ENCODE measurements at regions not wholly inside any gene's neighbourhood (a gene's known extent, or its start where the extent isn't known, plus 50 kb on each side); places are given as distances from the start of the nearest gene placed in this dataset.

GRCh38 chr1:55302972-55303371 is 87.8 kb upstream of the USP24 start:
- FAIRE-seq (no peak), DNase-seq (ENCODE audit: low read depth in 1 of 2, low spot score in 2 of 2) (no peak)
- no peaks in the 10 kb centered on the region for H3K79me2 ChIP-seq (ENCODE audit: control insufficient read depth in 1 of 2, insufficient read depth in 2 of 2, low read length in 2 of 2)
- no peak overlapping the region for H3K14ac ChIP-seq (ENCODE audit: insufficient read length)
- H2BK120ac ChIP-seq (replicated peaks; ENCODE audit: low read depth, low read length): no peak overlapping the region
- H2AK5ac ChIP-seq (ENCODE audit: low read depth, low read length): no peak overlapping the region
- H3K4me2 ChIP-seq (ENCODE audit: insufficient read depth in 1 of 2, low read depth in 2 of 2, low read length in 2 of 2): no peak overlapping the region
- H3K56ac ChIP-seq (replicated peaks; ENCODE audit: insufficient read length, low read depth, low read length): no peak overlapping the region
- H2BK20ac ChIP-seq (ENCODE audit: low read length): no peak overlapping the region
- no peak overlapping the region for H3K4ac ChIP-seq (replicated peaks; ENCODE audit: insufficient read length, low read depth, low read length)
- H4K8ac ChIP-seq (ENCODE audit: extremely low read depth, insufficient read depth, low read length): no peak overlapping the region
- no peak overlapping the region for H4K5ac ChIP-seq (ENCODE audit: insufficient read length, low read depth, low read length)
- H3K27ac ChIP-seq (ENCODE audit: low read depth, low read length): no peak overlapping the region
- H3K23me2 ChIP-seq (ENCODE audit: low read depth, low read length): no peaks in the 10 kb centered on the region
- 94% methylated on average over 2 of the region's 2 CpGs; no CpG with 5 or more reads in 1 of the 2 experiments for WGBS, 2 experiments (ENCODE audit: extremely low coverage in 1 of 2, insufficient coverage in 1 of 2, insufficient read length in 1 of 2, insufficient replicate concordance in 2 of 2, low coverage in 1 of 2, low lambda C conversion rate in 2 of 2, missing lambda C conversion rate in 1 of 2)
- no peaks in the 10 kb centered on the region for H3K9me3 ChIP-seq (ENCODE audit: insufficient read depth in 2 of 2, low read depth in 1 of 2, low read length in 1 of 2)
- H2BK5ac ChIP-seq (ENCODE audit: low read depth, low read length): no peak overlapping the region
- H3K36me3 ChIP-seq (ENCODE audit: control insufficient read depth in 2 of 4, insufficient read depth in 4 of 4, low read length in 3 of 4): no peaks in the 10 kb centered on the region
- ChIA-PET POLR2A (ENCODE audit: partially characterized antibody) (no interaction called here), CTCF (ENCODE audit: partially characterized antibody) (interaction anchor here (0.5 to 3.3 kb wide), 8 partner anchors 9 to 658 kb away, joined by 3 to 13 read pairs (median 5); no protein-coding TSS in a partner anchor)
- TF ChIP-seq TBP (IDR thresholded peaks at IDR 0.05; ENCODE audit: low read depth, low read length): no peak
- no peak for TF ChIP-seq JUN (IDR thresholded peaks at IDR 0.05; ENCODE audit: low read depth, low read length)
- TF ChIP-seq CREB1 (IDR thresholded peaks at IDR 0.05): no peak
- TF ChIP-seq SP1 (IDR thresholded peaks at IDR 0.05; ENCODE audit: low read depth, low read length): no peak
- no peak for TF ChIP-seq EP300 (IDR thresholded peaks at IDR 0.05; ENCODE audit: borderline replicate concordance in 1 of 2, low read depth in 2 of 2, low read length in 2 of 2)
- TF ChIP-seq CEBPB (IDR thresholded peaks at IDR 0.05; ENCODE audit: low read depth, low read length): no peak
- no peak for TF ChIP-seq SIRT6 (IDR thresholded peaks at IDR 0.05; ENCODE audit: low read length)
- no peak for TF ChIP-seq RBBP5 (IDR thresholded peaks at IDR 0.05; ENCODE audit: borderline replicate concordance, low read depth, low read length)
- H3K4me1 ChIP-seq (replicated peaks in 1 of 4; ENCODE audit: control insufficient read depth in 3 of 4, insufficient read depth in 4 of 4, low read length in 3 of 4): peaks cover 0 to 5% (median 0%) of the 10 kb centered on the region in 4 experiments; a peak in 3 of 7 replicates
- H2BK15ac ChIP-seq (ENCODE audit: low read length): no peak overlapping the region
- H3K18ac ChIP-seq (ENCODE audit: extremely low read depth, low read length): no peak overlapping the region
- H3K23ac ChIP-seq (ENCODE audit: insufficient read length): no peak overlapping the region
- H2BK12ac ChIP-seq (ENCODE audit: low read depth, low read length): no peak overlapping the region
- H2AFZ ChIP-seq (ENCODE audit: low read length): no peak overlapping the region
- no peak overlapping the region for H4K91ac ChIP-seq (replicated peaks; ENCODE audit: insufficient read length, low read length)
- H3K27me3 ChIP-seq (replicated peaks in 1 of 4; ENCODE audit: control insufficient read depth in 3 of 4, extremely low read depth in 1 of 4, insufficient read depth in 3 of 4, low read length in 3 of 4): no peaks in the 10 kb centered on the region
- no peaks in the 10 kb centered on the region for H3K79me1 ChIP-seq (ENCODE audit: low read depth, low read length)
- H3K9ac ChIP-seq (replicated peaks in 1 of 4; ENCODE audit: extremely low read depth in 1 of 4, low read depth in 3 of 4, low read length in 3 of 4): no peak overlapping the region
- H3K4me3 ChIP-seq (ENCODE audit: extremely low read depth in 1 of 4, insufficient read depth in 2 of 4, low read depth in 3 of 4, low read length in 4 of 4): no peak overlapping the region
- H4K20me1 ChIP-seq (replicated peaks in 1 of 2; ENCODE audit: control insufficient read depth in 1 of 2, insufficient read depth in 2 of 2, low read length in 2 of 2): no peaks in the 10 kb centered on the region
